IMR-90 (cell line): ENCODE measurements at regions not wholly inside any gene's neighbourhood (a gene's known extent, or its start where the extent isn't known, plus 50 kb on each side); places are given as distances from the start of the nearest gene placed in this dataset.

ENCODE experiments used
- ATAC-seq: fragments of 200-7000 bp; cut with Tn5 transposase; 2 replicates; pipeline ENCODE4 v1.9.1; 2020; ENCODE audit warnings: low read depth, mild to moderate bottlenecking, moderate library complexity
- BruUV-seq: library from RNA; stranded (reverse); fragments of 400-500 nt; replicated peaks from 2 replicates; lab custom pipeline; 2021; lab: Mats Ljungman, UMichigan
- CTCF ChIA-PET: fragments of 300-600 bp; formaldehyde crosslinking; extraction: SDS; loops from one replicate; lab custom pipeline; 2021; ENCODE audit warnings: antibody characterized with exemption; lab: Yijun Ruan, JAX
- POLR2A ChIA-PET: fragments of 300-600 bp; sonication (Branson Sonifier 250); formaldehyde crosslinking; loops from one replicate; lab custom pipeline; 2022; ENCODE audit warnings: antibody characterized with exemption; ENCODE audit not compliant: unreplicated experiment; lab: Charles Lee
- DNase-seq: peaks from one replicate; pipeline ENCODE4 v3.0.0; 2013
- H2AFZ ChIP-seq: replicated peaks from 2 replicates; pipeline ENCODE3; 2013; ENCODE audit warnings: low read length, mild to moderate bottlenecking; ENCODE audit not compliant: poor library complexity
- H2AK5ac ChIP-seq: 2 replicates; pipeline ENCODE4 v1.6.1; 2013; ENCODE audit warnings: low read depth, low read length, inconsistent platforms
- H2AK9ac ChIP-seq: replicated peaks from 2 replicates; pipeline ENCODE3; 2013; ENCODE audit warnings: mild to moderate bottlenecking, low read depth, low read length, moderate library complexity; ENCODE audit not compliant: poor library complexity
- H2BK120ac ChIP-seq: 2 replicates; pipeline ENCODE4 v1.6.1; 2013; ENCODE audit warnings: low read depth, low read length, inconsistent platforms
- H2BK15ac ChIP-seq: 3 replicates; pipeline ENCODE4 v1.6.1; 2013; ENCODE audit warnings: low read depth, low read length, inconsistent platforms
- H2BK20ac ChIP-seq: 2 replicates; pipeline ENCODE4 v1.6.1; 2013; ENCODE audit warnings: low read depth, mild to moderate bottlenecking, inconsistent platforms, low read length, moderate library complexity
- H2BK5ac ChIP-seq: 2 replicates; pipeline ENCODE4 v1.6.1; 2013; ENCODE audit warnings: mild to moderate bottlenecking, low read depth, low read length, inconsistent platforms; ENCODE audit not compliant: poor library complexity, severe bottlenecking
- H3K14ac ChIP-seq: replicated peaks from 2 replicates; pipeline ENCODE4 v1.6.1; 2013; ENCODE audit warnings: low read depth, low read length, inconsistent platforms
- H3K18ac ChIP-seq: 2 replicates; pipeline ENCODE4 v1.6.1; 2013; ENCODE audit warnings: low read depth, low read length, control low read depth
- H3K23ac ChIP-seq: 2 replicates; pipeline ENCODE4 v1.6.1; 2013; ENCODE audit warnings: low read depth, low read length, inconsistent platforms
- H3K27ac ChIP-seq: 2 replicates; pipeline ENCODE4 v1.5.1; 2013; ENCODE audit warnings: mild to moderate bottlenecking, control low read depth, low read length; ENCODE audit not compliant: insufficient read depth
- H3K27me3 ChIP-seq: 2 replicates; pipeline ENCODE4 v1.6.1; 2013; ENCODE audit warnings: low read length; ENCODE audit not compliant: control insufficient read depth, insufficient read depth
- H3K36me3 ChIP-seq: 2 replicates; pipeline ENCODE4 v1.6.1; 2013; ENCODE audit warnings: low read length, mixed read lengths; ENCODE audit not compliant: control insufficient read depth, insufficient read depth
- H3K4ac ChIP-seq: 2 replicates; pipeline ENCODE4 v1.6.1; 2013; ENCODE audit warnings: low read depth, low read length, inconsistent platforms
- H3K4me1 ChIP-seq: 2 replicates; pipeline ENCODE4 v1.6.1; 2013; ENCODE audit warnings: low read length, mixed read lengths; ENCODE audit not compliant: control insufficient read depth, insufficient read depth
- H3K4me2 ChIP-seq: 2 replicates; pipeline ENCODE4 v1.6.1; 2013; ENCODE audit warnings: low read depth, mild to moderate bottlenecking, control low read depth, low read length, moderate library complexity
- H3K4me3 ChIP-seq: 2 replicates; pipeline ENCODE4 v1.5.1; 2013; ENCODE audit warnings: low read depth, mild to moderate bottlenecking, control low read depth, low read length, moderate library complexity; ENCODE audit not compliant: insufficient read depth
- H3K56ac ChIP-seq: 2 replicates; pipeline ENCODE4 v1.6.1; 2013; ENCODE audit warnings: low read length, inconsistent platforms; ENCODE audit not compliant: insufficient read depth; ENCODE audit errors: extremely low read depth
- H3K79me1 ChIP-seq, 2 experiments: 2 replicates each; pipeline ENCODE4 v1.6.1; 2013; ENCODE audit warnings: low read length in 2 of 2, inconsistent platforms in 1 of 2, low read depth in 1 of 2
- H3K9ac ChIP-seq: 2 replicates; pipeline ENCODE4 v1.6.1; 2013; ENCODE audit warnings: low read depth, low read length, control low read depth
- H3K9me1 ChIP-seq: 2 replicates; pipeline ENCODE4 v1.6.1; 2013; ENCODE audit warnings: low read length, inconsistent platforms; ENCODE audit not compliant: insufficient read depth
- H3K9me3 ChIP-seq: 2 replicates; pipeline ENCODE4 v1.6.1; 2013; ENCODE audit warnings: low read length; ENCODE audit not compliant: control insufficient read depth, insufficient read depth
- H4K20me1 ChIP-seq: 2 replicates; pipeline ENCODE4 v1.6.1; 2013; ENCODE audit warnings: low read length, inconsistent platforms; ENCODE audit not compliant: insufficient read depth
- H4K5ac ChIP-seq: 2 replicates; pipeline ENCODE4 v1.6.1; 2013; ENCODE audit warnings: mild to moderate bottlenecking, low read depth, low read length, control low read depth
- H4K8ac ChIP-seq, 2 experiments: 2 replicates each; pipeline ENCODE4 v1.6.1; 2013; ENCODE audit warnings: low read depth in 2 of 2, low read length in 2 of 2, control low read depth in 1 of 2, inconsistent platforms in 1 of 2
- H4K91ac ChIP-seq: 2 replicates; pipeline ENCODE4 v1.6.1; 2013; ENCODE audit warnings: low read depth, low read length, inconsistent platforms; ENCODE audit not compliant: insufficient read depth
- BHLHE40 ChIP-seq: fragments of 150-350 bp; IDR thresholded peaks from 2 replicates; pipeline ENCODE4 v1.6.1; 2016; ENCODE audit warnings: mild to moderate bottlenecking, low read depth, low read length
- CEBPB ChIP-seq: IDR thresholded peaks from 2 replicates; pipeline ENCODE4 v1.6.1; 2012; ENCODE audit warnings: low read depth, low read length, improper control_type of control experiment
- CHD1 ChIP-seq: IDR thresholded peaks from 2 replicates; pipeline ENCODE4 v1.6.1; 2012; ENCODE audit warnings: low read depth, low read length, improper control_type of control experiment
- CTCF ChIP-seq: conservative IDR thresholded peaks from 2 replicates; pipeline ENCODE4 v1.5.1; 2012; ENCODE audit warnings: mild to moderate bottlenecking, low read depth, low read length, improper control_type of control experiment
- ELK1 ChIP-seq: fragments of 150-350 bp; IDR thresholded peaks from 2 replicates; pipeline ENCODE4 v1.6.1; 2016; ENCODE audit warnings: low read depth, mild to moderate bottlenecking, low read length, moderate library complexity, borderline replicate concordance
- MAFK ChIP-seq: IDR thresholded peaks from 2 replicates; pipeline ENCODE4 v1.6.1; 2012; ENCODE audit warnings: low read depth, low read length, improper control_type of control experiment
- MAZ ChIP-seq: IDR thresholded peaks from 2 replicates; pipeline ENCODE4 v1.6.1; 2012; ENCODE audit warnings: low read depth, mild to moderate bottlenecking, low read length, improper control_type of control experiment, moderate library complexity, borderline replicate concordance
- MXI1 ChIP-seq: IDR thresholded peaks from 2 replicates; pipeline ENCODE4 v1.6.1; 2012; ENCODE audit warnings: low read depth, mild to moderate bottlenecking, low read length, moderate library complexity, borderline replicate concordance
- NFE2L2 ChIP-seq: fragments of 150-350 bp; IDR thresholded peaks from 2 replicates; pipeline ENCODE4 v1.6.1; 2016; ENCODE audit warnings: low read depth, mild to moderate bottlenecking, low read length
- POLR2A ChIP-seq: IDR thresholded peaks from 2 replicates; pipeline ENCODE4 v1.6.1; 2012; ENCODE audit warnings: mild to moderate bottlenecking, low read depth, low read length
- RAD21 ChIP-seq: IDR thresholded peaks from 2 replicates; pipeline ENCODE4 v1.6.1; 2012; ENCODE audit warnings: low read length, improper control_type of control experiment
- RCOR1 ChIP-seq: IDR thresholded peaks from 2 replicates; pipeline ENCODE4 v1.6.1; 2012; ENCODE audit warnings: mild to moderate bottlenecking, low read length, improper control_type of control experiment; ENCODE audit not compliant: insufficient replicate concordance
- RFX5 ChIP-seq: IDR thresholded peaks from 2 replicates; pipeline ENCODE4 v1.8.0; 2012; ENCODE audit warnings: low read depth, mild to moderate bottlenecking, low read length, moderate library complexity
- WGBS, 2 experiments: methylation state at CpG; one replicate each; pipeline versions ENCODE4 v1.1.5 to v1.1.7; 2013; ENCODE audit warnings: missing lambda C conversion rate in 2 of 2; ENCODE audit not compliant: insufficient read length in 1 of 2; ENCODE audit errors: extremely low coverage in 2 of 2; 5-methylcytosine and 5-hydroxymethylcytosine counted together
- dilution Hi-C: fragments of 300-500 bp; cut with HindIII; formaldehyde crosslinking; loops from one replicate; pipeline ENCODE4 v1.14.3; 2018; ENCODE audit warnings: low sequenced_read_pairs; ENCODE audit not compliant: unreplicated experiment
- in situ Hi-C: fragments of 300-500 bp; cut with MboI; formaldehyde crosslinking; loops from 3 replicates; pipeline ENCODE4 v1.14.3; 2019; ENCODE audit warnings: low sequenced_read_pairs, inconsistent platforms, mixed read lengths
- intact Hi-C: fragments of 100-400 bp; cut with micrococcal nuclease; formaldehyde crosslinking; loops from 2 replicates; pipeline ENCODE4 v1.10.0; 2022
- TF ChIP-seq, protein P1 (sequence below): fragments of 150-350 bp; IDR thresholded peaks from 2 replicates; pipeline ENCODE4 v1.6.1; 2017; ENCODE audit warnings: mild to moderate bottlenecking, antibody characterized with exemption, low read length, low read depth

DNA sequence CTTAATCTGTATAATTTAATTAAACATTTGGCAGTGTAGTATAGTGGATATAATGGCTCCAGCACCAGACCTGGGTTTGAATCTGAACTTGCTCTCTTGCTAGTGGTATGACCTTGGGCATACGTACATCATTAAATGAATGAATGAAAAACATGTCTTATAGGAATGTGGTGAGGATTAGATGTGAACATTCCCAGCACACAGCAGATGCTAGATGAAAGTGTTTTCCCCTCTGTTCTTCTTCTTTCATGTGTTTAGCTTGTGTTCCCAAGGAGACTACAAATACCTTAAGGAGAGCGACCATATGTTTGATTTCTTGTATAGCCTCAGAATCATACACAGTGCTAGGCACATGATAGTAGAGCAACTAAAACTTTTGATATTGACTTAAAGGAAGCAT is 56.5 kb downstream of the CT47B1 start:
- Histone ChIP-seq H3K9ac (no peak overlapping the region), H3K14ac (no peak overlapping the region), H4K8ac (no peak overlapping the region), H3K18ac (no peak overlapping the region), H3K56ac (no peak overlapping the region), H4K20me1 (no peaks in the 10 kb centered on the region), H3K4me2 (no peak overlapping the region), H2BK15ac (no peak overlapping the region), H3K4me3 (no peak overlapping the region), H3K9me3 (no peaks in the 10 kb centered on the region), H3K23ac (no peak overlapping the region), H2AK9ac (no peak overlapping the region), H2AFZ (no peak overlapping the region), H2BK20ac (no peak overlapping the region), H2BK5ac (no peak overlapping the region), H3K4ac (no peak overlapping the region), H3K4me1 (no peaks in the 10 kb centered on the region), H3K27ac (no peak overlapping the region), H3K79me1 (no peaks in the 10 kb centered on the region), H4K91ac (no peak overlapping the region), H3K27me3 (no peaks in the 10 kb centered on the region), H2AK5ac (no peak overlapping the region), H3K9me1 (no peaks in the 10 kb centered on the region), H4K5ac (no peak overlapping the region), H3K36me3 (no peaks in the 10 kb centered on the region), H2BK120ac (no peak overlapping the region)
- no CpG with 5 or more reads among the region's 2 CpGs for WGBS, 2 experiments
- no peak for DNase-seq
- BruUV-seq, result no TSS peak
- ChIA-PET CTCF (no interaction called here), POLR2A (no interaction called here)
- no peak for ATAC-seq
- dilution Hi-C loops, result no loop called here
- intact Hi-C loops, result no loop called here
- in situ Hi-C loops, result no loop called here
- TF ChIP-seq NFE2L2 (no peak), CHD1 (no peak), MXI1 (no peak), CTCF (no peak), CEBPB (no peak), POLR2A (no peak), MAZ (no peak), RAD21 (no peak), BHLHE40 (no peak), RFX5 (no peak), MAFK (no peak), RCOR1 (no peak), ELK1 (no peak)
- TF ChIP-seq, protein P1, sequence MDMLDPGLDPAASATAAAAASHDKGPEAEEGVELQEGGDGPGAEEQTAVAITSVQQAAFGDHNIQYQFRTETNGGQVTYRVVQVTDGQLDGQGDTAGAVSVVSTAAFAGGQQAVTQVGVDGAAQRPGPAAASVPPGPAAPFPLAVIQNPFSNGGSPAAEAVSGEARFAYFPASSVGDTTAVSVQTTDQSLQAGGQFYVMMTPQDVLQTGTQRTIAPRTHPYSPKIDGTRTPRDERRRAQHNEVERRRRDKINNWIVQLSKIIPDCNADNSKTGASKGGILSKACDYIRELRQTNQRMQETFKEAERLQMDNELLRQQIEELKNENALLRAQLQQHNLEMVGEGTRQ, result no peak
